ENCODE measurements at regions not wholly inside any gene's neighbourhood (a gene's known extent, or its start where the extent isn't known, plus 50 kb on each side); places are given as distances from the start of the nearest gene placed in this dataset.
A peak's percentile ranks its signal among the peaks of the same experiment; 100 is the strongest.
"Not testable (repeated sequence)": the region's sequence is repeated elsewhere in the genome, so short reads cannot be mapped to it uniquely, and the experiment has no call there.

GRCh38 chr4:167887726-167888125 lies 204.6 kb upstream of the ANXA10 start:
- Histone ChIP-seq H3K27me3 (replicated peaks) (no peaks in the 10 kb centered on the region), H3K36me3 (replicated peaks) (no peaks in the 10 kb centered on the region), H3K4me3 (ENCODE audit: low read depth, low read length) (no peak overlapping the region), H3K27ac (no peak overlapping the region)
- DNase-seq: no peak
- no peak for TF ChIP-seq CTCF (IDR thresholded peaks at IDR 0.05; ENCODE audit: low read depth, low read length, missing control alignments)
- in situ Hi-C loops (cut with HindIII; ENCODE audit: low pct_ligation_motif_present, low sequenced_read_pairs): no loop called here

GRCh38 chr4:167890226-167890625 lies 202.1 kb upstream of the ANXA10 start:
- no peak for DNase-seq
- no peak for TF ChIP-seq CTCF (IDR thresholded peaks at IDR 0.05; ENCODE audit: low read depth, low read length, missing control alignments)
- no peak overlapping the region for H3K27ac ChIP-seq
- no peaks in the 10 kb centered on the region for H3K27me3 ChIP-seq (replicated peaks)
- no peak overlapping the region for H3K4me3 ChIP-seq (ENCODE audit: low read depth, low read length)
- no peaks in the 10 kb centered on the region for H3K36me3 ChIP-seq (replicated peaks)
- in situ Hi-C loops (cut with HindIII; ENCODE audit: low pct_ligation_motif_present, low sequenced_read_pairs): no loop called here

GRCh38 chr4:167893531-167893930 lies 198.8 kb upstream of the ANXA10 start:
- no peak overlapping the region for H3K27ac ChIP-seq
- DNase-seq: no peak
- no peak overlapping the region for H3K4me3 ChIP-seq (ENCODE audit: low read depth, low read length)
- in situ Hi-C loops (cut with HindIII; ENCODE audit: low pct_ligation_motif_present, low sequenced_read_pairs): no loop called here
- no peak for TF ChIP-seq CTCF (IDR thresholded peaks at IDR 0.05; ENCODE audit: low read depth, low read length, missing control alignments)
- no peaks in the 10 kb centered on the region for H3K36me3 ChIP-seq (replicated peaks)
- no peaks in the 10 kb centered on the region for H3K27me3 ChIP-seq (replicated peaks)

- peak overlapping the region; percentile 74 for H3K27ac ChIP-seq
These were observed 196.1 kb upstream of the ANXA10 start for GRCh38 chr4:167896260-167896659.

GRCh38 chr4:167897116-167897515 lies 195.2 kb upstream of the ANXA10 start:
- H3K4me3 ChIP-seq (ENCODE audit: low read depth, low read length): no peak overlapping the region
- H3K36me3 ChIP-seq (replicated peaks): no peaks in the 10 kb centered on the region
- H3K27ac ChIP-seq: peak overlapping the region; percentile 74
- TF ChIP-seq CTCF (IDR thresholded peaks at IDR 0.05; ENCODE audit: low read depth, low read length, missing control alignments): no peak
- peak; percentile 68 for DNase-seq
- no peaks in the 10 kb centered on the region for H3K27me3 ChIP-seq (replicated peaks)
- in situ Hi-C loops (cut with HindIII; ENCODE audit: low pct_ligation_motif_present, low sequenced_read_pairs): no loop called here

More at GRCh38 chr4:167896260-167896659, 196.1 kb upstream of the ANXA10 start:
- H3K4me3 ChIP-seq (ENCODE audit: low read depth, low read length); H3K27me3 ChIP-seq (replicated peaks); DNase-seq; H3K36me3 ChIP-seq (replicated peaks); in situ Hi-C loops (cut with HindIII; ENCODE audit: low pct_ligation_motif_present, low sequenced_read_pairs): not testable (repeated sequence)

GRCh38 chr4:167903291-167903721 lies 189.0 kb upstream of the ANXA10 start:
- Histone ChIP-seq H3K36me3 (replicated peaks) (no peaks in the 10 kb centered on the region), H3K4me3 (ENCODE audit: low read depth, low read length) (no peak overlapping the region), H3K27me3 (replicated peaks) (no peaks in the 10 kb centered on the region), H3K27ac (peak overlapping the region; percentile 80)
- in situ Hi-C loops (cut with HindIII; ENCODE audit: low pct_ligation_motif_present, low sequenced_read_pairs): no loop called here
- DNase-seq: peak; percentile 81
- TF ChIP-seq CTCF (IDR thresholded peaks at IDR 0.05; ENCODE audit: low read depth, low read length, missing control alignments): no peak

Data from brain microvascular endothelial cell (primary cell).